CD8-positive, alpha-beta memory T cell (primary cell): ENCODE measurements at regions not wholly inside any gene's neighbourhood (a gene's known extent, or its start where the extent isn't known, plus 50 kb on each side); places are given as distances from the start of the nearest gene placed in this dataset.

Source experiments
- CTCF ChIA-PET: fragments of 350-600 bp; sonication (Branson Sonifier 250); formaldehyde crosslinking; loops from one replicate; lab custom pipeline; 2021; ENCODE audit warnings: antibody characterized with exemption; lab: Charles Lee
- POLR2A ChIA-PET: fragments of 350-600 bp; sonication (Branson Sonifier 250); formaldehyde crosslinking; loops from one replicate; lab custom pipeline; 2021; ENCODE audit warnings: antibody characterized with exemption; lab: Charles Lee
- DNase-seq, 5 donors: peaks; one replicate each; pipeline versions ENCODE4 v3.0.0 to v3.0.0-alpha.2; 2020 to 2022; ENCODE audit warnings: mixed read lengths in 1 of 5
- H3K27ac ChIP-seq: one replicate; pipeline ENCODE4 v1.7.0; 2013; ENCODE audit warnings: low read depth, mild to moderate bottlenecking, low read length, moderate library complexity
- H3K27me3 ChIP-seq: 2 replicates; pipeline ENCODE4 v1.7.0; 2013; ENCODE audit warnings: low read length, mild to moderate bottlenecking; ENCODE audit not compliant: insufficient read depth, poor library complexity, severe bottlenecking
- H3K36me3 ChIP-seq: 2 replicates; pipeline ENCODE4 v1.7.0; 2013; ENCODE audit warnings: mild to moderate bottlenecking, low read length, moderate library complexity; ENCODE audit not compliant: insufficient read depth
- H3K4me1 ChIP-seq: 2 replicates; pipeline ENCODE4 v1.7.0; 2013; ENCODE audit warnings: mild to moderate bottlenecking, low read length, moderate library complexity; ENCODE audit not compliant: insufficient read depth
- H3K4me3 ChIP-seq: 2 replicates; pipeline ENCODE4 v1.7.0; 2013; ENCODE audit warnings: mild to moderate bottlenecking, low read length
- H3K9me3 ChIP-seq: 2 replicates; pipeline ENCODE4 v1.7.0; 2013; ENCODE audit warnings: mild to moderate bottlenecking, low read length
- H3K27ac Mint-ChIP-seq, 8 donors: one replicate each; pipeline ENCODE4 v1.8.0; 2020 to 2021; ENCODE audit warnings: mixed read lengths in 8 of 8, mild to moderate bottlenecking in 6 of 8, inconsistent platforms in 3 of 8, moderate library complexity in 3 of 8
- H3K27me3 Mint-ChIP-seq, 2 donors: one replicate each; pipeline ENCODE4 v1.8.0; 2020 to 2021; ENCODE audit warnings: mixed read lengths in 2 of 2, mild to moderate bottlenecking in 1 of 2, moderate library complexity in 1 of 2
- H3K36me3 Mint-ChIP-seq, 3 donors: one replicate each; pipeline ENCODE4 v1.8.0; 2020 to 2021; ENCODE audit warnings: mixed read lengths in 3 of 3, inconsistent platforms in 1 of 3, mild to moderate bottlenecking in 1 of 3
- H3K4me1 Mint-ChIP-seq, 3 donors: one replicate each; pipeline ENCODE4 v1.8.0; 2020 to 2021; ENCODE audit warnings: mixed read lengths in 3 of 3, inconsistent platforms in 1 of 3, mild to moderate bottlenecking in 1 of 3
- H3K4me3 Mint-ChIP-seq, 7 donors: one replicate each; pipeline ENCODE4 v1.8.0; 2020 to 2021; ENCODE audit warnings: mixed read lengths in 7 of 7, mild to moderate bottlenecking in 6 of 7, moderate library complexity in 4 of 7, inconsistent platforms in 2 of 7
- H3K9me3 Mint-ChIP-seq, 5 donors: one replicate each; pipeline ENCODE4 v1.8.0; 2020 to 2022; ENCODE audit warnings: mixed read lengths in 5 of 5, mild to moderate bottlenecking in 3 of 5, moderate library complexity in 2 of 5, inconsistent platforms in 1 of 5

DNA sequence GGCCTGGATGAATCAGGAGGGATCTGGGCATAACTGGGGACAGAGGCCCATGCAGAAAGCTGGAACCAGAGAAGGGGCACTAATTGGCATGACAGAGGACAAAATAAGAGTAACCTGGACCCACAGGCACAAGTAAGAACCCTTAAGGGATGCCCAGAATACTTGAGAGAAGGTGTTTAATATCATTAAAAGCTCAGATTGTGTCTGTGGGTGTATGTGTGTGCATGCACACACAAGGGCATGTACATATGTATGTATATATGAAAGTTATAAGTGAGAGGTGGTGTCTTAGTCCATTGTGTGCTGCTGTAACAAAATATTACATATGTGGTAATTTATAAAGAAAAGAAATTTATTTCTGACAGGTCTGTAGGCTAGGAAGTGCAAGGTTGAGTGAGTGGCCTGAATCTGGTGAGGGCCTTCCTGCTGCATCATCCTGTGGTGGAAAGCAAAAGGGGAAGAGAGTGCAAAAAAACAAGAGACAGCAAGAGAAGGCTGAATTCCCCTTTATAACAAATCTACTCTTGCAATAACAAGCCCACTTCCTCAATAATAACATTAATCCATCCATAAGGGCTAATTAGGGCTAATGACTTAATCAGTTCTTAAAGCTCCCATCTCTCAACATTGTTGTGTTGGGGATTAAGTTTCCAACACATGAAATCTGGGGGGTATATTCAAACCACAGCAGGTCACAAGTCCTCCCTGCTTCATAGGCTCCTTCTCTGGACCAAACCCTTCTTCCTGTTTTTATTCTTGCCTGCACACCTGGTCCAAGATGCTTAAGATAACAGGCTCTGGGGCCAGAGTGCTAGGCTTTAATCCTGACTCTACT, 68.3 kb upstream of the POU2AF2 start:
- Mint-ChIP-seq H3K36me3 (no peaks in the 10 kb centered on the region), H3K4me3 (no peak overlapping the region), H3K27me3 (no peaks in the 10 kb centered on the region), H3K9me3 (peaks cover 0 to 2% (median 0%) of the 10 kb centered on the region in 5 donors), H3K4me1 (no peaks in the 10 kb centered on the region), H3K27ac (no peak overlapping the region)
- DNase-seq = no peak
- Histone ChIP-seq H3K9me3 (no peaks in the 10 kb centered on the region), H3K4me3 (no peak overlapping the region), H3K36me3 (no peaks in the 10 kb centered on the region), H3K27ac (no peak overlapping the region), H3K4me1 (no peaks in the 10 kb centered on the region), H3K27me3 (no peaks in the 10 kb centered on the region)
- ChIA-PET POLR2A (no interaction called here), CTCF (no interaction called here)

DNA sequence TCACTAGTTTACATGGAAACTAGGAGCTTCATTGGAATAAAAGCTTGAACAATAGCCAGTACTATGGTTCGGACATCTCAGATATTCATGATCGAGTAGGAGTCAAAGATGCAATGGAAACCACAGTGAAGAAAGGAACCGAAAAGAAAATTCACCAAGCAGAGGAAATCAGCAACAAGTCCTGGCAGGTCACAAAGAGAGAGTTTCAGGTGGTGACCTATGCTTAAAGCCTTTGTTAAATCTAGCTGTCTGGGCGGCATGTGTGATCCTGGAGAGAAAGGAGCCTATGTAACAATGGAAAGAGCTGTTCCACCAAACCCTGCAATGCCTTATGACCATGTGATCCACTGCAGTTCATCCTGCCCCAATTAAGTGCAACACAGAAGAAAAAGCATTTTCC, 68.9 kb upstream of the POU2AF2 start:
- CTCF ChIA-PET = no interaction called here
- H3K27ac Mint-ChIP-seq = no peak overlapping the region

DNA sequence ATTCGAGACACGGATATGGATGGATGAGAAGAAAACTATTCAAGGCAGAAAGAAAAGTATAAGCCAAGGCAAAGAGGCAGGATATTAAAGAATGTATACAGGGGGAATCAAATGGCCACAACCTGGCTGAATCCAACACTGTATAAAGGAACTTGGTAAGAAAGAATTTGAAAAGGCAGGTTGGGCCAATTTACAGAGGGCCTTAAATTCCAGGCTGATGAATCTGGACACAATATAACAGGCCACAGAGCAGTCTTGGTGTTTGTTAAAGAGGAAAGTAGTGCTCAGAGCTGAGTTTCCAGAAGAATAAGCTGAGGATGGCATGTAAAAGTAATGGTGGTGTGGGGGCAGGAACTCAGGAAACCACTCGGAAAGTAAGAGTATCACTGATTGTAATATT, 72.3 kb upstream of the POU2AF2 start:
- ChIA-PET POLR2A (no interaction called here), CTCF (no interaction called here)
- H3K9me3 Mint-ChIP-seq = peaks cover 0 to 2% (median 0%) of the 10 kb centered on the region in 5 donors
- Histone ChIP-seq H3K4me1 (no peaks in the 10 kb centered on the region), H3K4me3 (no peak overlapping the region), H3K9me3 (no peaks in the 10 kb centered on the region), H3K27ac (no peak overlapping the region), H3K36me3 (no peaks in the 10 kb centered on the region), H3K27me3 (no peaks in the 10 kb centered on the region)
- no peaks in the 10 kb centered on the region for H3K27me3 Mint-ChIP-seq
- H3K36me3 Mint-ChIP-seq = no peaks in the 10 kb centered on the region
- H3K27ac Mint-ChIP-seq = no peak overlapping the region
- no peaks in the 10 kb centered on the region for H3K4me1 Mint-ChIP-seq
- no peak for DNase-seq
- H3K4me3 Mint-ChIP-seq = no peak overlapping the region

More for the DNA sequence above, 68.9 kb upstream of the POU2AF2 start:
- DNase-seq = no peak
- Mint-ChIP-seq H3K4me3 (no peak overlapping the region), H3K4me1 (no peaks in the 10 kb centered on the region), H3K9me3 (peaks cover 0 to 2% (median 0%) of the 10 kb centered on the region in 5 donors), H3K27me3 (no peaks in the 10 kb centered on the region), H3K36me3 (no peaks in the 10 kb centered on the region)
- no peaks in the 10 kb centered on the region for H3K9me3 ChIP-seq
- H3K27me3 ChIP-seq = no peaks in the 10 kb centered on the region
- H3K36me3 ChIP-seq = no peaks in the 10 kb centered on the region
- no peak overlapping the region for H3K27ac ChIP-seq
- H3K4me1 ChIP-seq = no peaks in the 10 kb centered on the region
- H3K4me3 ChIP-seq = no peak overlapping the region
- POLR2A ChIA-PET = no interaction called here

DNA sequence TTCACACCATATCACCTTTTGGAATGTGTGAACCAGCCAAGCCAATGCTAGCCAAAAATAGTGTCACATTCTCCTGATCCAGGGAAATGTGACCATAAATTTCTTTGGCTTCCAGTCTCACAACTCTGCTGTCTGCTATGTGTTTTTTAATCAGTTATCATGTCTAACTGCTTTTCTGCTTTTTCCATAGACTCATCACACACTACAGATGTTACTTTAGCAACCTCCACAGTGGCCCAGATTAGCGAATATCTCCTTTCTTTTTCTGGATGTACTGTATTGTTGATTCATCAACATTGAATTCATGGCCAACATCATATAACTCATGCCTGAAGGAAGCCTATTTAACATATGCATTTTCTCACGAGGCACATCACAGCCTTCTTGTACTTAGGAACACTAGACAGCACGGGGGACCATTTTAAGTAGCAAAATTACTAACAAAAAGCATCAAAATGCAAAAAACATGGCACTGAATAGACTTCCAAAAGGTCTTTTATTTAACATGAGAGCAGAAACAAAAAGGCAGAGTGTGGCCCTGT, 73.1 kb upstream of the POU2AF2 start:
- H3K4me1 ChIP-seq = no peaks in the 10 kb centered on the region
- POLR2A ChIA-PET = no interaction called here
- Mint-ChIP-seq H3K27me3 (no peaks in the 10 kb centered on the region), H3K36me3 (no peaks in the 10 kb centered on the region), H3K9me3 (peaks cover 0 to 2% (median 0%) of the 10 kb centered on the region in 5 donors), H3K27ac (no peak overlapping the region), H3K4me1 (no peaks in the 10 kb centered on the region), H3K4me3 (no peak overlapping the region)
- no peak overlapping the region for H3K27ac ChIP-seq
- H3K27me3 ChIP-seq = no peaks in the 10 kb centered on the region
- CTCF ChIA-PET = no interaction called here
- no peaks in the 10 kb centered on the region for H3K9me3 ChIP-seq
- H3K4me3 ChIP-seq = no peak overlapping the region
- H3K36me3 ChIP-seq = no peaks in the 10 kb centered on the region
- no peak for DNase-seq

DNA sequence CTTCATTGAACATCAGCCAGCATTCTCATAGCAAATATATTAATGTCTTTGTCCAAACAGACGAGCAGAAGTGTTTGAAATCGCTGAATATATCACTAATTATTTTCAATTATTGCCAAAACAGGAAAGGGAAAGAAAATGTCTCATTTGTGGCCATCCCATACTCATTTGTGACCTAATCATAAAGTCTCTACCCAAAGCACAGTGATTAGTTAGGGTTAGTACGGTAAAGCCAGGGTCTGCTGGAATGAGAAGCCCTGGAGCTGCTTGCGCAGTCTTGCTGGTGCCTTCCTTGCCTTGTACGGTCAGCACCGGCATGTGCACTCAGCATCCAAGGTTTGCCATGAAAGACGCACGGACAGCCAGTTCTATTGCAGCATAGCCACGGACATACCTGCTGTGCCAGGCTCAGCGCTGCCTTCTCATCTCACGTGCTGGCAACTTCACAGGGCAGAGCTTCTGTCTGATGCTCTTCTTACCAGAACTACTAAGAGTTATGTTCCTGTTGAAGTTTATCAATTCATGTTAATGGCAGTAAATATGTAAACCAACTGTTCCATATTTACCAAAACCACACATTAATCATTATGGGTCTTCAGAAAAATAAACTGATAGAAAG, 74.7 kb upstream of the POU2AF2 start:
- no peaks in the 10 kb centered on the region for H3K27me3 ChIP-seq
- Mint-ChIP-seq H3K27me3 (peaks cover 0 to 1% of the 10 kb centered on the region in 2 donors), H3K4me3 (no peak overlapping the region), H3K36me3 (no peaks in the 10 kb centered on the region), H3K27ac (no peak overlapping the region), H3K4me1 (no peaks in the 10 kb centered on the region), H3K9me3 (peaks cover 0 to 2% (median 0%) of the 10 kb centered on the region in 5 donors)
- DNase-seq = no peak
- ChIA-PET POLR2A (no interaction called here), CTCF (no interaction called here)
- no peak overlapping the region for H3K4me3 ChIP-seq
- H3K27ac ChIP-seq = no peak overlapping the region
- H3K4me1 ChIP-seq = no peaks in the 10 kb centered on the region
- H3K36me3 ChIP-seq = no peaks in the 10 kb centered on the region
- H3K9me3 ChIP-seq = no peaks in the 10 kb centered on the region

DNA sequence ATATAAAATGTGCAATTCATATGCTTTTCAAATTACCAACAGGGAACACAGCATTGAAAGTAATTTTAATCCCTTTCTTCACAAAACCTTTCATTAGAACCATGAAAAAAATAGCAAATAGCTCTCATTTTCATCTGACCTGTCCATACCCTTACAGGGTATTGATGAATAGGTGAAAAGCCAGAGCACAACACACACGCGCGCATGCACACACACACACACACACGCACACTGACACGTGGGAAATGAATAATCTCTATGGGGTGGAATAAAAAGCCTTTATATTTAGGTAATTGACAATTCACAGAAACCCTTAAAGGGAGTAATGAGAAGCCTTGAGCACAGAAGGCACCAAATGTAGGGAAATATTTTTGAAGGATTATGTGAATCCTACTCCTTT, 76.2 kb upstream of the POU2AF2 start:
- Histone ChIP-seq H3K4me1 (no peaks in the 10 kb centered on the region), H3K36me3 (no peaks in the 10 kb centered on the region), H3K9me3 (no peaks in the 10 kb centered on the region), H3K27ac (no peak overlapping the region), H3K4me3 (no peak overlapping the region), H3K27me3 (no peaks in the 10 kb centered on the region)
- peaks cover 6 to 9% of the 10 kb centered on the region in 2 donors for H3K27me3 Mint-ChIP-seq
- no peaks in the 10 kb centered on the region for H3K4me1 Mint-ChIP-seq
- H3K9me3 Mint-ChIP-seq = peaks cover 0 to 2% (median 0%) of the 10 kb centered on the region in 5 donors
- no peaks in the 10 kb centered on the region for H3K36me3 Mint-ChIP-seq
- ChIA-PET CTCF (no interaction called here), POLR2A (no interaction called here)
- no peak overlapping the region for H3K27ac Mint-ChIP-seq
- H3K4me3 Mint-ChIP-seq = no peak overlapping the region
- no peak for DNase-seq

DNA sequence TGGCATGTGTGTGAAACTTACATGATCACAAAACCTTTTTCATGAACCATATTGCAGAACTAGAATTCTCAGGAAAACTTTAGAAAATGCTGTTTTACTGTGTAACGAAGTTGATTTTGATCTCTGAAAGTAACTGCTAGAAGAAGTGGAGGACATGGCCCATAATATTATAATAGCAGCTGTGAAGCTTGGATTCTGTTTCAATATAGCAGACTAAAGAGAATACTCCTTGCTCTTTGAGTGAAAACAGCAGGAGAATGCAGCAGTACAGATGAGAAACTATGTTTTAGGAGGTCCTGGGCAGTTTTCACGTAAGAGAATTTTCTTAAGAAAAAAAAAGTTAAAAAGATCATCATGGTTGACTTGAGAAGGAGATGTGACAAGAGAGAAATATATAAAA, 76.7 kb upstream of the POU2AF2 start:
- CTCF ChIA-PET = no interaction called here

DNA sequence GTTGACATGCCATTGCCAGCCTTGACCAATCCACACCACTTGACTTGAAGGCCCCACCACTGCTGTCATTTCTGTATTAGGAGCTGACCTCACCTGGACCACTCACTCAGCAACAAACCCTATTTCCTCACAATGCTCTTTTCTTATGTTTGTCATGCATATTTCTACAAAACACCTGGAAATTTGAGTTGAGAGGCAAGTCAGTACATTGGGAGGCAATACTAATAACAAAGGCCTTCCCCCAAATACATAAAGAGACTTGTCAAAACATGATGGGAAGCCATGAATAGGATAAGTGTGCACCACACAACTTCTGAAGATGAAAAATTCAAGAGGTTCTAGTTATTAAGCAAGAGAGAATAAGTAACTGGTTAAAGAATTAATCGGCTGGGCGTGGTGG, 77.9 kb upstream of the POU2AF2 start:
- ChIA-PET CTCF (no interaction called here), POLR2A (no interaction called here)
- Mint-ChIP-seq H3K36me3 (no peaks in the 10 kb centered on the region), H3K4me1 (no peaks in the 10 kb centered on the region), H3K9me3 (peaks cover 0 to 2% (median 0%) of the 10 kb centered on the region in 5 donors), H3K27ac (no peak overlapping the region), H3K27me3 (peaks cover 8 to 17% of the 10 kb centered on the region in 2 donors), H3K4me3 (no peak overlapping the region)
- DNase-seq = no peak
- no peaks in the 10 kb centered on the region for H3K36me3 ChIP-seq
- H3K27me3 ChIP-seq = no peaks in the 10 kb centered on the region
- no peak overlapping the region for H3K27ac ChIP-seq
- H3K4me3 ChIP-seq = no peak overlapping the region
- no peaks in the 10 kb centered on the region for H3K4me1 ChIP-seq
- H3K9me3 ChIP-seq = no peaks in the 10 kb centered on the region

More for the DNA sequence above, 76.7 kb upstream of the POU2AF2 start:
- Mint-ChIP-seq H3K4me1 (no peaks in the 10 kb centered on the region), H3K27ac (no peak overlapping the region), H3K27me3 (peaks cover 6 to 13% of the 10 kb centered on the region in 2 donors), H3K4me3 (no peak overlapping the region), H3K36me3 (no peaks in the 10 kb centered on the region), H3K9me3 (peaks cover 0 to 2% (median 0%) of the 10 kb centered on the region in 5 donors)
- H3K4me3 ChIP-seq = no peak overlapping the region
- POLR2A ChIA-PET = no interaction called here
- no peaks in the 10 kb centered on the region for H3K27me3 ChIP-seq
- H3K27ac ChIP-seq = no peak overlapping the region
- no peaks in the 10 kb centered on the region for H3K36me3 ChIP-seq
- no peak for DNase-seq
- no peaks in the 10 kb centered on the region for H3K4me1 ChIP-seq
- H3K9me3 ChIP-seq = no peaks in the 10 kb centered on the region
